H9 (cell line): ENCODE measurements at regions not wholly inside any gene's neighbourhood (a gene's known extent, or its start where the extent isn't known, plus 50 kb on each side); places are given as distances from the start of the nearest gene placed in this dataset.

ENCODE experiments used
- DNase-seq: peaks from one replicate; pipeline ENCODE4 v3.0.0-alpha.2; 2017
- H2AFZ ChIP-seq: one replicate; pipeline ENCODE4 v1.6.1; 2013; ENCODE audit warnings: mild to moderate bottlenecking, low read length, control low read depth, moderate library complexity
- H2AK5ac ChIP-seq: 2 replicates; pipeline ENCODE4 v1.6.1; 2013; ENCODE audit warnings: low read length, control low read depth, mixed read lengths; ENCODE audit not compliant: insufficient read length
- H2BK120ac ChIP-seq: one replicate; pipeline ENCODE4 v1.6.1; 2013; ENCODE audit warnings: low read depth, mild to moderate bottlenecking, low read length, control low read depth, inconsistent platforms; ENCODE audit not compliant: poor library complexity, severe bottlenecking
- H2BK12ac ChIP-seq: 2 replicates; pipeline ENCODE4 v1.6.1; 2013; ENCODE audit warnings: low read length, control low read depth, mixed read lengths, low read depth; ENCODE audit not compliant: insufficient read length
- H2BK15ac ChIP-seq: 2 replicates; pipeline ENCODE4 v1.6.1; 2013; ENCODE audit warnings: low read depth, low read length, control low read depth
- H2BK20ac ChIP-seq: one replicate; pipeline ENCODE4 v1.6.1; 2013; ENCODE audit warnings: low read depth, mild to moderate bottlenecking, low read length, control low read depth, inconsistent platforms; ENCODE audit not compliant: poor library complexity, severe bottlenecking
- H2BK5ac ChIP-seq: 2 replicates; pipeline ENCODE4 v1.6.1; 2013; ENCODE audit warnings: low read length, control low read depth, mixed read lengths; ENCODE audit not compliant: insufficient read length
- H3K14ac ChIP-seq: 2 replicates; pipeline ENCODE4 v1.6.1; 2013; ENCODE audit warnings: low read length, control low read depth; ENCODE audit not compliant: insufficient read depth
- H3K18ac ChIP-seq: 2 replicates; pipeline ENCODE4 v1.6.1; 2013; ENCODE audit warnings: low read depth, mild to moderate bottlenecking, mixed read lengths, low read length, control low read depth; ENCODE audit not compliant: insufficient read length
- H3K23ac ChIP-seq: 2 replicates; pipeline ENCODE4 v1.6.1; 2013; ENCODE audit warnings: low read length, control low read depth, mixed read lengths, low read depth; ENCODE audit not compliant: insufficient read length
- H3K23me2 ChIP-seq: 2 replicates; pipeline ENCODE4 v1.6.1; 2013; ENCODE audit warnings: low read depth, mild to moderate bottlenecking, mixed read lengths, low read length, control low read depth; ENCODE audit not compliant: insufficient read length, poor library complexity, severe bottlenecking
- H3K27ac ChIP-seq: 2 replicates; pipeline ENCODE4 v1.5.1; 2013; ENCODE audit warnings: low read length, control low read depth, mixed read lengths, low read depth; ENCODE audit not compliant: insufficient read length
- H3K27me3 ChIP-seq: 2 replicates; pipeline ENCODE4 v1.6.1; 2013; ENCODE audit warnings: low read length, control low read depth, inconsistent platforms; ENCODE audit not compliant: insufficient read depth
- H3K4ac ChIP-seq: 2 replicates; pipeline ENCODE4 v1.6.1; 2013; ENCODE audit warnings: low read depth, mild to moderate bottlenecking, control low read depth, inconsistent platforms, low read length, moderate library complexity
- H3K4me1 ChIP-seq: 2 replicates; pipeline ENCODE4 v1.6.1; 2013; ENCODE audit warnings: low read length, control low read depth, inconsistent platforms; ENCODE audit not compliant: insufficient read depth
- H3K4me2 ChIP-seq: 2 replicates; pipeline ENCODE4 v1.6.1; 2013; ENCODE audit warnings: low read length, control low read depth, mixed read lengths; ENCODE audit not compliant: insufficient read length, insufficient read depth
- H3K56ac ChIP-seq: 2 replicates; pipeline ENCODE4 v1.6.1; 2013; ENCODE audit warnings: low read depth, mild to moderate bottlenecking, mixed read lengths, low read length, control low read depth; ENCODE audit not compliant: insufficient read length
- H3K79me1 ChIP-seq: 2 replicates; pipeline ENCODE4 v1.6.1; 2013; ENCODE audit warnings: low read depth, mild to moderate bottlenecking, moderate library complexity, low read length, control low read depth, inconsistent platforms; ENCODE audit not compliant: insufficient read depth, poor library complexity, severe bottlenecking
- H3K79me2 ChIP-seq: 2 replicates; pipeline ENCODE4 v1.6.1; 2013; ENCODE audit warnings: low read length, control low read depth, inconsistent platforms; ENCODE audit not compliant: insufficient read depth
- H3K9ac ChIP-seq: 2 replicates; pipeline ENCODE4 v1.6.1; 2013; ENCODE audit warnings: low read length, control low read depth, mixed read lengths; ENCODE audit not compliant: insufficient read length; ENCODE audit errors: extremely low read depth
- H3K9me3 ChIP-seq: one replicate; pipeline ENCODE4 v1.6.1; 2013; ENCODE audit warnings: low read depth, low read length, inconsistent platforms; ENCODE audit not compliant: control insufficient read depth
- H3T11ph ChIP-seq: one replicate; pipeline ENCODE4 v1.6.1; 2013; ENCODE audit warnings: mild to moderate bottlenecking, low read length, control low read depth, inconsistent platforms
- H4K20me1 ChIP-seq: one replicate; pipeline ENCODE4 v1.6.1; 2013; ENCODE audit not compliant: control insufficient read depth, insufficient read length, insufficient read depth
- H4K5ac ChIP-seq: 2 replicates; pipeline ENCODE4 v1.6.1; 2013; ENCODE audit warnings: low read depth, mild to moderate bottlenecking, mixed read lengths, low read length, control low read depth; ENCODE audit not compliant: insufficient read length
- H4K8ac ChIP-seq: replicated peaks from 2 replicates; pipeline ENCODE4 v1.6.1; 2013; ENCODE audit warnings: low read length, control low read depth, mixed read lengths, low read depth; ENCODE audit not compliant: insufficient read length
- H4K91ac ChIP-seq: 2 replicates; pipeline ENCODE4 v1.6.1; 2013; ENCODE audit warnings: low read depth, mild to moderate bottlenecking, moderate library complexity, mixed read lengths, low read length, control low read depth; ENCODE audit not compliant: insufficient read length
- H3K27ac Mint-ChIP-seq, 3 experiments: 2 replicates in 2 of 3; 3 replicates in 1 of 3; pipeline ENCODE4 v1.8.0; 2020 to 2021; ENCODE audit warnings: mixed read lengths in 3 of 3, mild to moderate bottlenecking in 1 of 3, moderate library complexity in 1 of 3
- H3K27me3 Mint-ChIP-seq: 2 replicates; pipeline ENCODE4 v1.8.0; 2021; ENCODE audit warnings: low read depth, mild to moderate bottlenecking, moderate library complexity, mixed read lengths
- H3K36me3 Mint-ChIP-seq, 3 experiments: 2 replicates in 2 of 3; 3 replicates in 1 of 3; pipeline ENCODE4 v1.8.0; 2020 to 2021; ENCODE audit warnings: low read depth in 3 of 3, mixed read lengths in 3 of 3; ENCODE audit not compliant: insufficient read depth in 1 of 3
- H3K4me1 Mint-ChIP-seq, 2 experiments: 2 replicates each; pipeline ENCODE4 v1.8.0; 2020; ENCODE audit warnings: mixed read lengths in 2 of 2
- H3K4me3 Mint-ChIP-seq, 2 experiments: 2 replicates in 1 of 2; 3 replicates in 1 of 2; pipeline ENCODE4 v1.8.0; 2020 to 2021; ENCODE audit warnings: mild to moderate bottlenecking in 2 of 2, mixed read lengths in 2 of 2, moderate library complexity in 1 of 2
- H3K9me3 Mint-ChIP-seq, 2 experiments: 2 replicates in 1 of 2; 3 replicates in 1 of 2; pipeline ENCODE4 v1.8.0; 2020; ENCODE audit warnings: mild to moderate bottlenecking in 2 of 2, mixed read lengths in 2 of 2, moderate library complexity in 1 of 2
- CTCF ChIP-seq: fragments of 200-600 bp; sonication (generic); conservative IDR thresholded peaks from 3 replicates; pipeline ENCODE4 v1.8.0; 2021; ENCODE audit warnings: antibody characterized with exemption, mild to moderate bottlenecking

GRCh38 chr10:57917019-57917418, 350.7 kb downstream of the IPMK start:
- no peak for DNase-seq
- peaks cover 9 to 20% of the 10 kb centered on the region in 2 experiments for H3K4me1 Mint-ChIP-seq
- H3K4me3 Mint-ChIP-seq = no peak overlapping the region
- no peaks in the 10 kb centered on the region for H3K27me3 Mint-ChIP-seq
- Histone ChIP-seq H3K18ac (no peak overlapping the region), H3K9ac (no peak overlapping the region), H3T11ph (no peak overlapping the region), H2BK15ac (no peak overlapping the region), H4K91ac (no peak overlapping the region), H3K27ac (no peak overlapping the region), H3K4me1 (no peaks in the 10 kb centered on the region; the same call in 1 of the 2 replicates), H2BK20ac (no peak overlapping the region), H4K20me1 (no peaks in the 10 kb centered on the region), H3K79me2 (no peaks in the 10 kb centered on the region), H3K23ac (no peak overlapping the region), H3K9me3 (no peaks in the 10 kb centered on the region), H2BK12ac (no peak overlapping the region), H3K79me1 (no peaks in the 10 kb centered on the region), H3K23me2 (no peaks in the 10 kb centered on the region), H2BK5ac (no peak overlapping the region), H2AFZ (no peak overlapping the region), H4K8ac (no peak overlapping the region), H3K4ac (no peak overlapping the region), H2AK5ac (no peak overlapping the region), H3K56ac (no peak overlapping the region), H3K27me3 (no peaks in the 10 kb centered on the region), H3K4me2 (no peak overlapping the region), H3K14ac (no peak overlapping the region), H4K5ac (no peak overlapping the region), H2BK120ac (no peak overlapping the region)
- H3K36me3 Mint-ChIP-seq = no peaks in the 10 kb centered on the region
- TF ChIP-seq CTCF = no peak
- no peak overlapping the region for H3K27ac Mint-ChIP-seq
- H3K9me3 Mint-ChIP-seq = no peaks in the 10 kb centered on the region; a peak in 1 of 5 replicates
